Fibroblast of villous mesenchyme (primary cell): ENCODE measurements at regions not wholly inside any gene's neighbourhood (a gene's known extent, or its start where the extent isn't known, plus 50 kb on each side); places are given as distances from the start of the nearest gene placed in this dataset.
A peak's percentile ranks its signal among the peaks of the same experiment; 100 is the strongest.

Source experiments
- DNase-seq: peaks from one replicate; pipeline ENCODE4 v3.0.0-alpha.2; 2010; ENCODE audit warnings: low read depth
- H3K4me3 ChIP-seq: 2 replicates; pipeline ENCODE4 v1.5.1; 2011; ENCODE audit warnings: low read depth, mild to moderate bottlenecking, low read length
- TF ChIP-seq, protein P1 (sequence below): IDR thresholded peaks from 2 replicates; pipeline ENCODE4 v1.5.1; 2012; ENCODE audit warnings: low read depth, mild to moderate bottlenecking, low read length; ENCODE audit not compliant: insufficient read depth

DNA sequence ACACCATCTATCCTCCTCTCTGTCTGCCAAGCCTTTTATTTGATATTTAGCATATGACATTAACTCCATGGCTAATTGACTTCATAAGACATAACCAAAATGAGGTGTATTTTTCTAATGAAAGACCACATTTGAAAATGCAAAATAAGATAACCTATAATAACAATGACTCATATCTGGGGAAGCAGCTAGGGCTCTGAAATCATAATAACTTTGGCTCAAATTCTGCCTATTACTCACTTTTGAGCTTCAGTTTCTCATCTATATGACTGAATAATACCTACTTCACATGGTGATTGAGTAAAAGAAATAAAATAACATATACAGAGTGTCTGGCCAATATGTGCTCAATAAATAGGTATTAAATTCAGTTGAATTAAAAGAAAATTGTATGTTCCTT lies 1419.8 kb upstream of the TENM4 start:
- TF ChIP-seq, protein P1, sequence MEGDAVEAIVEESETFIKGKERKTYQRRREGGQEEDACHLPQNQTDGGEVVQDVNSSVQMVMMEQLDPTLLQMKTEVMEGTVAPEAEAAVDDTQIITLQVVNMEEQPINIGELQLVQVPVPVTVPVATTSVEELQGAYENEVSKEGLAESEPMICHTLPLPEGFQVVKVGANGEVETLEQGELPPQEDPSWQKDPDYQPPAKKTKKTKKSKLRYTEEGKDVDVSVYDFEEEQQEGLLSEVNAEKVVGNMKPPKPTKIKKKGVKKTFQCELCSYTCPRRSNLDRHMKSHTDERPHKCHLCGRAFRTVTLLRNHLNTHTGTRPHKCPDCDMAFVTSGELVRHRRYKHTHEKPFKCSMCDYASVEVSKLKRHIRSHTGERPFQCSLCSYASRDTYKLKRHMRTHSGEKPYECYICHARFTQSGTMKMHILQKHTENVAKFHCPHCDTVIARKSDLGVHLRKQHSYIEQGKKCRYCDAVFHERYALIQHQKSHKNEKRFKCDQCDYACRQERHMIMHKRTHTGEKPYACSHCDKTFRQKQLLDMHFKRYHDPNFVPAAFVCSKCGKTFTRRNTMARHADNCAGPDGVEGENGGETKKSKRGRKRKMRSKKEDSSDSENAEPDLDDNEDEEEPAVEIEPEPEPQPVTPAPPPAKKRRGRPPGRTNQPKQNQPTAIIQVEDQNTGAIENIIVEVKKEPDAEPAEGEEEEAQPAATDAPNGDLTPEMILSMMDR, result no peak

DNA sequence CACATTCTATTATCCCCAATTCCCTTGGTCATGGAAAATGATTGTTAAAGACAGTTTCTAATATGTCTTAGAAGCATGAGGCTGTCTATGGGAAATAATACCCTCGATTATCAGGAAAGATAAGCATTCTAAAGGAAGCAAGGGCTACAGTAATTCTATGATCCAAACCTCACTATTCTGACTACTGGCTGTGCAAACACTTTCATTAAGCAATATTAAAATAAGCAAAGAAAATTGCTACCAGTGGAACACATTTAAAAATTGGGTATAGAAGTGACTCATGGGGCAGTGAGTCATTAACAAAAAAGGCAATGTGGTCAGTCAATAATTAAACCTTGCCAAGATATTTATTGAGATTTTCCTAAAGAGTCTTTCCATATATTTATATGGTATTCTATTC lies 1415.2 kb upstream of the TENM4 start:
- TF ChIP-seq, protein P1, result no peak
- DNase-seq, result peak; percentile 5
- H3K4me3 ChIP-seq, result no peak overlapping the region

More for the DNA sequence above, 1419.8 kb upstream of the TENM4 start:
- no peak for DNase-seq
- no peak overlapping the region for H3K4me3 ChIP-seq

DNA sequence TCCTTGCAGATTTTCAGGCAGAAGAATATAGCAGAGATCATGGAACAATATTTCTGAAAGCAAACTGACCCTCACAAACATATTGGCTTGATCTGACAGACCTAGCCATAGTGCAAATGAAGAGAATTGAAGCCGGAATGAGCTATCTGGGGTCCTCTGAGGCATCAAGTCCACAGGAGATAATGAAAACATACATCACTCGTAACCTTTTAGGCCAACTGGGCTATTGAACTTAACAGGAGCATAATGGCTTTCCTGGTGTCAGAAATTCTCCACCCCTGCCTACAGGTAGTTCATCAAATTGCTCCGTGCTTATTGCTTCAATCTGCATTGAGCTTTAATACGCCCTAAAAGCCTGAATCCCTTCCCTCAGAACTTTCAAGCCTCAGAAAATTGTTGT lies 1414.6 kb upstream of the TENM4 start:
- TF ChIP-seq, protein P1, result no peak
- DNase-seq, result no peak
- H3K4me3 ChIP-seq, result no peak overlapping the region

DNA sequence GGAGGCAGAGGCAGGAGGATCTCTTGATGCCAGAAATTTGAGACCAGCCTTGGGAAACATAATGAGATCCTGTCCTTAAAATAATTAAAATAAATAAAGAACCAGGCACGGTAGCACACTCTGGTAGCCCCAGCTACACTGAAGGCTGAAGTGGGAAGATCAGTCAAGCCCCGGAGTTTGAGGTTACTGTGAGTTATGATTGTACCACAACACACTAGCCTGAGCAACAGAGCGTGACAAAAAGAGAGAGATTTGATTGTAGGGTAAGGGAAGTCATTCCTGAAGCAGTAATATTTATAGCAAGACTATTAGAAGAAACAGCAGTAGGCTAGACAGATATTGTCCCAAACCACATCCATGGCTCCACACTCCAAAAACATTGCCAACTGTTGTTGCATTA lies 1408.4 kb upstream of the TENM4 start:
- no peak overlapping the region for H3K4me3 ChIP-seq

DNA sequence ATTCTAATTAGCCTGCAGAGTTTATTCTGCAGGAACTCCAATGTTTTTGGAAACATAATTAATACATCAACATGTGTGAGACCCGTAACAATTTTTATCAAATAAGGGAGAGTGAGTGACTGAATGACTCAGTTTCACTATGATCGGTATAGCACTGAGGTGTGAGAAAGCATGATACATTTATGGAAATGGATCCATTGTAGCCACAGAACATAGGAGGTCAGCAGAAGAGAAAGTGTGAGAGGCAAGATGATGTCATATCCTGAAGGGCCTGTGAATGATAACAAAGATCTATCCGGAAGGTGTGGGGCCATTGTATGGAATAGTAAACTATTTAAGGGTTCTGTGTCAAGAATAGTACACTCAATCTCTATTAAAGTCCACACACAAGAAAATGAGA lies 1406.1 kb upstream of the TENM4 start:
- no peak overlapping the region for H3K4me3 ChIP-seq
- DNase-seq, result no peak
- TF ChIP-seq, protein P1, result no peak

More for the DNA sequence above, 1408.4 kb upstream of the TENM4 start:
- no peak for DNase-seq
- TF ChIP-seq, protein P1, result no peak

DNA sequence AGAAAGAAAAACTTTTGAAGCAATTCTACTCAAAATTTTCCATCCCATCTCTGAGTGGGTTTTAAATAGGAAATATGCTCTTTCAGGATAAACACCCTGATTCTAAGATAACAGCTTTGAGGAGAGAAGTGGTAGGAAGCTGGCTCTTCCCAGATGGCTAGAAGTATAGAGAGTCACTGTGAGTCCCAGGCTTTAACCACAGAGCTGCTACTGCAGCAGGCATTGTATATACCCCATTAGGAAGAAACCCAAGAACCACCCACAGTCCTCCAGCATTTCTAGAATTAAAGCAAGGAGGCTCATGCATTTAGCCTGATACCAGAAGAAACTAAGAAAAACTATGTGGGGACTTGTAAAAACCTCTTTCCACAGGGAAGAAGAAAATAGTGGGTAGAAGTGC lies 1405.6 kb upstream of the TENM4 start:
- no peak for DNase-seq
- TF ChIP-seq, protein P1, result no peak
- H3K4me3 ChIP-seq, result no peak overlapping the region

DNA sequence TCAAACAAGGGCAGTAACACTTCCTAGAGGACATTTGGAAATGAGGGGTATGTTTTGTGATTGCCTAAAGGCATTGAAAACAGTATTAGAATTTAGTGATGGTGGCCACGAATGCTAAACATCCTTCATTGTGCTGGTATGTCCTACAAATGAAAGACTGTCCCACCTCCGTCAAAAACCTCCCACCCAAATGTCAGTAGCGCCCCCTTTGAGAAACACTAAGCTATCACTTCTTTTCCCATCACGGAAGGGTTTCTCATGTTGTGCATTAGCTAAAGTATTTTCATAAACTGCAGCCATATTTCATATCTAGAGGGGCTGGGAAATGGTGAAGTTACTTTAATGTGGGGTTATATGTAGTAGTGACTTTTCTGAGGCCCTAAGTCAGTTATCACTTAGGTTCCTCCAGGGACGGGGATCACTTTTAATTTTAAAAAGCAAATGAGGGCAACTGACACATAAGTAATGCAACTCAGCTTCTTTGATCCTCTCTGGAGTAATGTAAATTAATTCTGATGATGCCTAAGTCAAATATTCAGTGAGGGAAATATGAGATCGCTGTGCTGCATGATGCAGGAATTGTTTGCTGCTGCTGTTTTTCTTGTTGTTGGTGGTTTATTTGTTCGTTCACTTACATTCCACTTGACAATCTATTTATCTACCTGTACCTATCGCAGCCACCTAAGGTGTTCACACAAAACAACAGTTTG lies 1403.4 kb upstream of the TENM4 start:
- TF ChIP-seq, protein P1, result no peak
- no peak for DNase-seq
- H3K4me3 ChIP-seq, result no peak overlapping the region
